ENCODE measurements at regions not wholly inside any gene's neighbourhood (a gene's known extent, or its start where the extent isn't known, plus 50 kb on each side); places are given as distances from the start of the nearest gene placed in this dataset.
"Not testable (repeated sequence)": the region's sequence is repeated elsewhere in the genome, so short reads cannot be mapped to it uniquely, and the experiment has no call there.

- Histone ChIP-seq H3K9me3 (ENCODE audit: control insufficient read depth, insufficient read depth, low read length) (no peaks in the 10 kb centered on the region), H3K27me3 (ENCODE audit: control insufficient read depth, insufficient read depth, low read length) (no peaks in the 10 kb centered on the region), H3K27ac (ENCODE audit: low read depth, low read length) (no peak overlapping the region), H3K4me3 (ENCODE audit: low read depth, low read length) (no peak overlapping the region)
- ChIA-PET CTCF (interaction anchor here (0.7 to 1.4 kb wide), 2 partner anchors 10 to 119 kb away, joined by 3 to 5 read pairs; no protein-coding TSS in a partner anchor), POLR2A (no interaction called here)
- no peak for TF ChIP-seq CTCF (IDR thresholded peaks at IDR 0.05; ENCODE audit: low read depth, low read length)
- DNase-seq (ENCODE audit: low read depth, low spot score) = peak; percentile 70
Observed at GRCh38 chr6:121549736-121550135, 114.3 kb downstream of the GJA1 start.

GRCh38 chr6:121550491-121551010, 115.1 kb downstream of the GJA1 start:
- H3K4me3 ChIP-seq (ENCODE audit: low read depth, low read length) = no peak overlapping the region
- no peak for TF ChIP-seq CTCF (IDR thresholded peaks at IDR 0.05; ENCODE audit: low read depth, low read length)
- no peaks in the 10 kb centered on the region for H3K9me3 ChIP-seq (ENCODE audit: control insufficient read depth, insufficient read depth, low read length)
- no peak for DNase-seq (ENCODE audit: low read depth, low spot score)
- no peak overlapping the region for H3K27ac ChIP-seq (ENCODE audit: low read depth, low read length)
- H3K27me3 ChIP-seq (ENCODE audit: control insufficient read depth, insufficient read depth, low read length) = no peaks in the 10 kb centered on the region
- CTCF ChIA-PET = no interaction called here
- POLR2A ChIA-PET = no interaction called here

GRCh38 chr6:121555201-121555600, 119.8 kb downstream of the GJA1 start:
- ChIA-PET CTCF (interaction anchor here (1.9 kb wide), 1 partner anchor 125 kb away, joined by 12 read pairs; no protein-coding TSS in a partner anchor), POLR2A (no interaction called here)
- Histone ChIP-seq H3K27ac (ENCODE audit: low read depth, low read length) (no peak overlapping the region), H3K9me3 (ENCODE audit: control insufficient read depth, insufficient read depth, low read length) (no peaks in the 10 kb centered on the region), H3K27me3 (ENCODE audit: control insufficient read depth, insufficient read depth, low read length) (no peaks in the 10 kb centered on the region), H3K4me3 (ENCODE audit: low read depth, low read length) (no peak overlapping the region)
- DNase-seq (ENCODE audit: low read depth, low spot score) = no peak
- TF ChIP-seq CTCF (IDR thresholded peaks at IDR 0.05; ENCODE audit: low read depth, low read length) = no peak

- H3K4me3 ChIP-seq (ENCODE audit: low read depth, low read length); DNase-seq (ENCODE audit: low read depth, low spot score); H3K27ac ChIP-seq (ENCODE audit: low read depth, low read length); H3K9me3 ChIP-seq (ENCODE audit: control insufficient read depth, insufficient read depth, low read length); POLR2A ChIA-PET; H3K27me3 ChIP-seq (ENCODE audit: control insufficient read depth, insufficient read depth, low read length): not testable (repeated sequence)
- CTCF ChIA-PET = interaction anchor here (1.9 kb wide), 1 partner anchor 126 kb away, joined by 12 read pairs; no protein-coding TSS in a partner anchor
Observed at GRCh38 chr6:121556149-121556548, 120.7 kb downstream of the GJA1 start.

GRCh38 chr6:121557146-121557940, 121.9 kb downstream of the GJA1 start:
- ChIA-PET POLR2A (no interaction called here), CTCF (interaction anchor here (0.5 kb wide), 1 partner anchor 1146 kb away, joined by 4 read pairs; no protein-coding TSS in a partner anchor)
- H3K4me3 ChIP-seq (ENCODE audit: low read depth, low read length) = no peak overlapping the region
- no peak overlapping the region for H3K27ac ChIP-seq (ENCODE audit: low read depth, low read length)
- H3K9me3 ChIP-seq (ENCODE audit: control insufficient read depth, insufficient read depth, low read length) = no peaks in the 10 kb centered on the region
- H3K27me3 ChIP-seq (ENCODE audit: control insufficient read depth, insufficient read depth, low read length) = no peaks in the 10 kb centered on the region
- no peak for TF ChIP-seq CTCF (IDR thresholded peaks at IDR 0.05; ENCODE audit: low read depth, low read length)
- no peak for DNase-seq (ENCODE audit: low read depth, low spot score)

Measured in AG04450 (cell line).